Colonic mucosa (tissue), 4 donors: ENCODE measurements at regions not wholly inside any gene's neighbourhood (a gene's known extent, or its start where the extent isn't known, plus 50 kb on each side); places are given as distances from the start of the nearest gene placed in this dataset.

Source experiments
- DNase-seq: peaks from one replicate; pipeline ENCODE4 v3.0.0-alpha.2; 2020
- H3K27ac ChIP-seq: fragments of 200-600 bp; one replicate; pipeline ENCODE4 v1.8.0; 2021
- H3K27me3 ChIP-seq: fragments of 200-600 bp; one replicate; pipeline ENCODE4 v1.8.0; 2021
- H3K36me3 ChIP-seq: fragments of 200-600 bp; one replicate; pipeline ENCODE4 v1.8.0; 2021
- H3K4me1 ChIP-seq: fragments of 200-600 bp; one replicate; pipeline ENCODE4 v1.8.0; 2021; ENCODE audit warnings: mild to moderate bottlenecking
- H3K4me3 ChIP-seq: fragments of 200-600 bp; one replicate; pipeline ENCODE4 v1.8.0; 2021
- H3K9ac ChIP-seq, 2 donors: one replicate each; pipeline ENCODE4 v1.7.0; 2013; ENCODE audit warnings: control low read depth in 2 of 2, low read depth in 2 of 2, low read length in 2 of 2
- H3K9me3 ChIP-seq: fragments of 200-600 bp; one replicate; pipeline ENCODE4 v1.8.0; 2021
- intact Hi-C: fragments of 100-400 bp; cut with DNase I; formaldehyde crosslinking; loops from one replicate; pipeline ENCODE4 v1.14.1; 2022
- TF ChIP-seq, protein P1 (sequence below): fragments of 200-600 bp; IDR thresholded peaks from one replicate; pipeline ENCODE4 v1.8.0; 2022; ENCODE audit warnings: antibody characterized with exemption, mild to moderate bottlenecking
- donor health status: healthy.
- donor health status: DM: no; HTN: no; CAD: no.
- donor health status: DM: no; HTN: no; CAD: no.

DNA sequence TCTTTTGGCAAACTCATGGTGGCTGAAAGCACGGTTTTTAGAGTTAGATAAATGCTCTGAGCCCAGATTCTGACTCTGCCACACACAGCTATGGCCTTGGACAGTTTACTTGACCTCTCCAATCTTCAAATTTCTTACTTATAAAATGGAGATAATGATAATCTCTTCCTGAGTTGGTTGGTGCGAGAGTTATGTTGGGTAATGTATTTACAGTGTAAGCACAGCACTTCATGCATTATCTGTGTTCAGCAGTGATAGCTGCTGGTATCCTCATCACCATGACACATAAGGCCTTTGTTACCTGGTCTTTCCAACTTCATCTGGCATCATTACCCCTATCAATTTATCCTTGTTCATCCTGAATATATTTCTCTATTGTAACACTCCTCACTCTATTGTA, 178.8 kb upstream of the ELL2 start:
- intact Hi-C loops = no loop called here
- TF ChIP-seq, protein P1, sequence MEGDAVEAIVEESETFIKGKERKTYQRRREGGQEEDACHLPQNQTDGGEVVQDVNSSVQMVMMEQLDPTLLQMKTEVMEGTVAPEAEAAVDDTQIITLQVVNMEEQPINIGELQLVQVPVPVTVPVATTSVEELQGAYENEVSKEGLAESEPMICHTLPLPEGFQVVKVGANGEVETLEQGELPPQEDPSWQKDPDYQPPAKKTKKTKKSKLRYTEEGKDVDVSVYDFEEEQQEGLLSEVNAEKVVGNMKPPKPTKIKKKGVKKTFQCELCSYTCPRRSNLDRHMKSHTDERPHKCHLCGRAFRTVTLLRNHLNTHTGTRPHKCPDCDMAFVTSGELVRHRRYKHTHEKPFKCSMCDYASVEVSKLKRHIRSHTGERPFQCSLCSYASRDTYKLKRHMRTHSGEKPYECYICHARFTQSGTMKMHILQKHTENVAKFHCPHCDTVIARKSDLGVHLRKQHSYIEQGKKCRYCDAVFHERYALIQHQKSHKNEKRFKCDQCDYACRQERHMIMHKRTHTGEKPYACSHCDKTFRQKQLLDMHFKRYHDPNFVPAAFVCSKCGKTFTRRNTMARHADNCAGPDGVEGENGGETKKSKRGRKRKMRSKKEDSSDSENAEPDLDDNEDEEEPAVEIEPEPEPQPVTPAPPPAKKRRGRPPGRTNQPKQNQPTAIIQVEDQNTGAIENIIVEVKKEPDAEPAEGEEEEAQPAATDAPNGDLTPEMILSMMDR = no peak
- no peak for DNase-seq
- no peak overlapping the region for H3K27ac ChIP-seq
- peaks cover 13% of the 10 kb centered on the region for H3K4me1 ChIP-seq
- no peaks in the 10 kb centered on the region for H3K9me3 ChIP-seq
- no peak overlapping the region for H3K4me3 ChIP-seq
- H3K9ac ChIP-seq = no peak overlapping the region
- no peaks in the 10 kb centered on the region for H3K27me3 ChIP-seq
- H3K36me3 ChIP-seq = no peaks in the 10 kb centered on the region

DNA sequence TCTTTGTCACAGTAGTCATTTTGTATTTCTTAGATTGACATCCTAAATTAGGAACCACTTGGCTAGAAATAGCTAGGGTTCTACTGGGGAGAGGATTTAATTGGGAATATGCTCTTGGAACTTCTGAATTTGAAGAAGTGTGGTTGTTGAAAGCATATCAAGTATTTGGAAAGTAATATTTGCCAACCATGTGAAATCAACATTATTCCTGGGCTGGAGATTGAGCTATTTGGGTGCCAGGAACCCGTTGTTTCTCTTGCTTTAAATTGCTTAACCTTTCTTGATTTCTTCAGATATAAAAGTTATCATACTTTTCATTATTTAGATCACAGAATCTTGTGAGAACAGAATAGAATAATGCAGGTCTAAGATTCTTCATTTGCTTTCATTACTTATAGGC, 178.4 kb upstream of the ELL2 start:
- H3K27ac ChIP-seq = no peak overlapping the region
- H3K9ac ChIP-seq = no peak overlapping the region
- no peaks in the 10 kb centered on the region for H3K36me3 ChIP-seq
- intact Hi-C loops = no loop called here
- H3K27me3 ChIP-seq = no peaks in the 10 kb centered on the region
- H3K9me3 ChIP-seq = no peaks in the 10 kb centered on the region
- TF ChIP-seq, protein P1 = no peak
- no peak overlapping the region for H3K4me3 ChIP-seq
- no peak for DNase-seq
- H3K4me1 ChIP-seq = peaks cover 13% of the 10 kb centered on the region

DNA sequence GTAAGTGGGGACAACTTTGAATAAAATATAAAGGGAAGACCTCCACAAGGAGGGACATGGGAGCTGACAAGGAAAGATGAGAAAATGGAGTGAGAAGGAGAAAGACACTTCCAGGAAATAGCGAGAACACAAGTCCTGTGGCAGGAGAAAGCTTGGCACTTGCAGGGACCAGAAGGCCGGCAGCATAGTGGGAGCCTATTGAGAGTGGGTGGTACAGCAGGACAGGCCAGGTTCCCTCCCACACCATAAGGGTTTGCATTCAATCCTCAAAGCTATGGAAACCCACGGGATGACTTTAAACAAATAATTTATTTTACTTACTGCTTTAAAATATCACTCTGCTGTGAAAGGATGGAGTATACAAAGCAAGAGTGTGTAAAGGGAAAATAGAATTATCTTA, 173.2 kb upstream of the ELL2 start:
- no peak for DNase-seq
- H3K4me3 ChIP-seq = no peak overlapping the region
- H3K27ac ChIP-seq = no peak overlapping the region
- TF ChIP-seq, protein P1 = no peak
- H3K9me3 ChIP-seq = no peaks in the 10 kb centered on the region
- no peaks in the 10 kb centered on the region for H3K27me3 ChIP-seq
- H3K9ac ChIP-seq = no peak overlapping the region
- no peaks in the 10 kb centered on the region for H3K4me1 ChIP-seq
- intact Hi-C loops = no loop called here
- no peaks in the 10 kb centered on the region for H3K36me3 ChIP-seq

DNA sequence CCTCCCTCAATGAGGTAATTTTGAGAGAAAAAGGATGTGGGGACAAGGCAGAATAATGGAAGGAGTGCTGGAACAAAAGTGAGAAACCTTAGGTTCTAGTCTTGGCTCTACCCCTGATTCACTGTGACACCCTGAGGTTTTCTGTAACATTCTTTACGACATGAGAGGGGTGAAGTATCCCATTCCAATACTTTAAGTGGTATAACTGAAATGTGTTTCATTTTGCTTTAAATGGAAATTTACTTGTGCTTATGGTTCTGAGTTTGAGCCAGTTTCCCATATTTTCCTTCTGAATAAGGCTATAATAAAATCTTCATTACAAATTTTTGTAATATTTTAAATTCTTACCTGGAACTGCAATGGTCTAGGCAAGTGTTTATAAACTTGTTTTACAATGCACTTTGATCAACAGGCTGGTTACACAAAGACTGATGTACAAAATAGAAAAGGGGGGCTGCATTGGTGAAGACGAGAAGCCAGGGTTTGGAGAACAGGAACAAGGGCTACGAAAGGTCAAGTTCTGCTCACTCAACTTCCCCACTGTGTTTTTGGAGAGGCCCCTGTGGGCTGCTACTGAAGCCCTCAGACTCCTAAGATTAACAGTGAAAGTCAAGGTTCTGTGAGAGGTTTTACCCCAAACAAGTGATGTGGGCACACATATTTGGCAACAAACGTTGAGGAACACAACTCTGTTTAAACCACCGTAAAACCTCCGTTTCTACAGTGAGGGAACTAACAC, 171.9 kb upstream of the ELL2 start:
- H3K27ac ChIP-seq = no peak overlapping the region
- H3K36me3 ChIP-seq = no peaks in the 10 kb centered on the region
- no peak for DNase-seq
- no peaks in the 10 kb centered on the region for H3K27me3 ChIP-seq
- H3K9ac ChIP-seq = no peak overlapping the region
- H3K9me3 ChIP-seq = no peaks in the 10 kb centered on the region
- H3K4me3 ChIP-seq = no peak overlapping the region
- no peaks in the 10 kb centered on the region for H3K4me1 ChIP-seq
- TF ChIP-seq, protein P1 = no peak
- intact Hi-C loops = no loop called here

DNA sequence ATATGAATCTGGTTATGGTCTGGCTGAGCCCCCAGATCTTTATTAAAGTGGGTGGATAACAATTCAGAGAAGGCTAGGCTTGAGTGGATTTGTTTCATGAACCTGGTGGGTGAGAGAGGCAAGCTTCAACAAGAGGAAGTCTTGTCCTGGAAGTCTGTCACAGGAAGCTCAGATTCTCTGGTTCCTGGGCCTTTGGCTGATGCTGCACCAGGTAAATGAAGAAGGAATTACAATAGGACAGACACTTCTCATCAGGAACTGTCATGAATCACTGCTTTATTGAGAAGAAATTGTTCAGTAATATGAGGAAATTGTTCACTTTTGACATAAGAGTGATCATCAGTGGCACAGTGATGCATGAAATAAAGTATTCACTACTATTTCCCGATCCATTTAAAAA, 167.6 kb upstream of the ELL2 start:
- H3K9me3 ChIP-seq = no peaks in the 10 kb centered on the region
- TF ChIP-seq, protein P1 = no peak
- no peak overlapping the region for H3K27ac ChIP-seq
- no peak overlapping the region for H3K9ac ChIP-seq
- no peak overlapping the region for H3K4me3 ChIP-seq
- H3K4me1 ChIP-seq = no peaks in the 10 kb centered on the region
- no peaks in the 10 kb centered on the region for H3K36me3 ChIP-seq
- intact Hi-C loops = no loop called here
- no peak for DNase-seq
- H3K27me3 ChIP-seq = no peaks in the 10 kb centered on the region
